NCI-H460 (cell line): ENCODE measurements at regions not wholly inside any gene's neighbourhood (a gene's known extent, or its start where the extent isn't known, plus 50 kb on each side); places are given as distances from the start of the nearest gene placed in this dataset.
"Not testable (repeated sequence)": the region's sequence is repeated elsewhere in the genome, so short reads cannot be mapped to it uniquely, and the experiment has no call there.

ENCODE experiments used
- DNase-seq: peaks from one replicate; pipeline ENCODE4 v3.0.0-alpha.2; 2016; ENCODE audit warnings: low read depth; ENCODE audit errors: extremely low read depth

DNA sequence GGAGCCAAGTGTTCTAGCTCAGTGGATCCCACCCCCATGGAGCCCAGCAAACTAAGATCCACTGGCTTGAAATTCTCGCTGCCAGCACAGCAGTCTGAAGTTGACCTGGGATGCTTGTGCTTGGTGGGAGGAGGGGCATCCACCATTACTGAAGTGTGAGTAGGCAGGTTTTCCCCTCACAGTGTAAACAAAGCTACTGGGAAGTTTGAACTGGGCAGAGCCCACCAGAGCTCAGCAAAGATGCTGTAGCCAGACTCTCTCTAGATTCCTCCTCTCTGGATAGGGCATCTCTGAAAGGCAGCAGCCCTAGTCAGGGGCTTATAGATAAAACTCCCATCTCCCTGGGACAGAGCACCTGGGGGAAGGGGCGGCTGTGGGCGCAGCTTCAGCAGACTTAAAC lies 293.1 kb upstream of the NOX3 start:
- DNase-seq, result not testable (repeated sequence)

DNA sequence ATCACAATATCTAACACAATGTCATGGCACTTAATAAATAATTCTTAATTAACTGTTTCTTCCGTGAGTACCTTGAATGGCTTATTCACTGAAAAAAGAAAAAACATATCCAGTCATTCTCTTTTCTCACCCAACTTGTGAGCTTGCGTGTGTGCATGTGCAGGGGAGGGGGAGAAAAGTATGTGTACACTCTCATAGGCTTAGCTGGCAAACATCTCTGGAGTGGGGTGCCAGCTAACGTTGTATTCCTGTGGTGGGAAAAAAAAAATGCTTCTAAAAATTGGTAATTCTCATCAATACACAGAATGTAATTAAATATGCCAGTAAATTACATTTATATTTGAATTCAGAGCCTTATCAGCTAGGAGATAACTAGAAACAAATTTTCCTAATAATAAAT lies 291.9 kb upstream of the NOX3 start:
- no peak for DNase-seq

DNA sequence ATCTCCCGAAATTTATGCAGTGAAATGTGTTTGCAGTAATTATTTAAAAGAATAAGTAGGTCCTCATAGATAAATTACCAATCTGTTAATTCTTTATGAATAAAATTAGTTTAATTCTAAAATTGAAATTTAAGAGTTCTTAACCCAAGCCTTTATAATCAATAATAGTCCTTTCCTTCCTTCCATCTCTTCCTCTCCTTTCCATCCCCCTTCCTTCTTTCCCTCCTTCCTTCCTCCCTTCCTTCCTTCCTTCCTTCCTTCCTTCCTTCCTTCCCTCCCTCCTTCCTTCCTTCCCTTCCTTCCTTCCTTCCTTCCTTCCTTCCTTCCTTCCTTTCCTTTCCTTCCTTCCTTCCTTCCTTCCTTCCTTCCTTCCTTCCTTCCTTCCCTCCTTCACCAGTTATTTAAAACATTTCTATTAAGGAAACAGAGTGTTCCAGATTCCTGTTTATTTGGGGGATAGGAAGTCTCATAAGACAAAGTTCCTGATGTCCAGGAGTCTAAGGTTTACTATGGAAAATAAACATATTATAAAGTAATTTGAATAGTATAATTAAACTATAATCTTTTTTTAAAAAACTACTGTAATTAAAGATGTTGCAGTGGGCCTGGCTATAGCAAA lies 285.3 kb upstream of the NOX3 start:
- DNase-seq, result no peak

DNA sequence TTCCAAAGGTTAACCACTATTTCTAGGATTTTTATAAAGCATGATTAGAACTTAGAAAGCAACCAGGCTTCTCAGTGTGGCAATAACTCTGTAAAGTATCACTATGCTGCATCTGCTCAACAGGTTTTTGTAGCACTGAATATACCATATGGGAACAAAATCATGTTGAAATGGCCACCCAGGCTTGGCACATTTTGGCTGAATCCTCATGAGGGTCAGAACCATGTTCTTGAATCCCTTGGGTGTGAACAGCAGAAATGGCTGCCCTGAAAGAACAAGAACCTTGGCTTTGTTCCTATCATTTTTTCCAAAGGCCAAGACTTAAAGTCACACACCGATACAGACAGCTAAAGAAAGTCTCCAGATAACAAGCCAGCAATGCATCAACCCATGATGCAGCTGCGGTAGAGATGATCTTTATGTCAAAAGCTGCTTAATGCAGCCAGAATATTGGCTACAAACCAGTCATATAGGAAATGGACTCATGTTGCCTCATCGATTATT lies 283.0 kb upstream of the NOX3 start:
- no peak for DNase-seq

DNA sequence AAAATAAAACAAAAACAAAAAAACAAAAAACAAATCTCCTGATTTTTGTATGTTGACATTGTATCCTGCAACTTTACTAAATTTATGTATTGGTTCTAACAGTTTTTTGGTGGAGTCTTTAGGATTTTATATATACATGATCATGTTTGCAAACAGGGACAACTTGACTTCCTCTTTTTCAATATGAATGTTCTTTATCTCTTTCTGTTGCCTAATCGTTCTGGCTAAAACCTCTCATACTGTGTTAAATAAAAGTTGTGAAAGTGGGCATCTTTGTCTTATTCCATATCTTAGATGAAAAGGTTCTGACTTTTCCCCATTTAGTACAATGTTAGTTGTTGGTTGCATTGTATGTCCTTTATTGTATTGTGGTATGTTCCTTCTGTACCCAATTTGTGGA lies 261.7 kb upstream of the NOX3 start:
- no peak for DNase-seq

DNA sequence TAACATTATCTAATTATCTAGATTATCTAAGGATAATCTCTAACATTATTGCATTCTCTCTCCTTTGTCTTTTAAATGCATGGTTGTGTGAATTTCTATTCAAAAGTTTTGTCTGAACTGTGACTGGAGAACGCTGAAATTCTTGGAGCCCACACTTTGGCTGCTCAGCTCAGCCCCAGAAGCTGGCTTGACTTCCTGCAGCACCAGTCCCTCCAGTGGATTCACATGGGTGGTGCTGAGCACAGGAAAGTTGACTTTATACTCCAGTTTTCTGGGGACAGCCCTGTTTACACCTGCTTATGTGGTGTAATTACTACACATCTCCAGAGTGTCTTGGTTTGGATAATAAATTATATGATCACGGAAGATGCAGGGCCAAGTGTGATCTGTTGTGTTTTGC lies 255.1 kb upstream of the NOX3 start:
- no peak for DNase-seq

DNA sequence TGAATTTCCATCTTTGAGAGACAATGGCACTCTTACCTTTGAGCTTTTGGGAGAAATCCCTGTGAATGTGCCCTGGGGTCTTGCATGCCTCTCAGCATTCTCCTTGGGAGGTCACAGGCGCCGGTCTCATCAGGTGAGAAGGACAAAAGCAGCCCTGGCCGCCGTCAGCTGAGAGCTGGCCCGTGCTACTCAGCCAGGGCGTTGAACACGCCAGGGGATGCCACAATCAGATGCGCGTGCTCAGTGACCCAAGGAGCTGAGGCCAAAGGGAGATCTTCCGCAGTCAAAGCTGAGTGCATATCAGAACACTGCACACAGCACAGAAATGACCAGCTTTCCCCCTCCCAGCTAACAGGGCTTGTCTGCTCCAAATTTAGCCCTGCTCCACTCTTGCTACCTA lies 253.6 kb upstream of the NOX3 start:
- DNase-seq, result no peak

DNA sequence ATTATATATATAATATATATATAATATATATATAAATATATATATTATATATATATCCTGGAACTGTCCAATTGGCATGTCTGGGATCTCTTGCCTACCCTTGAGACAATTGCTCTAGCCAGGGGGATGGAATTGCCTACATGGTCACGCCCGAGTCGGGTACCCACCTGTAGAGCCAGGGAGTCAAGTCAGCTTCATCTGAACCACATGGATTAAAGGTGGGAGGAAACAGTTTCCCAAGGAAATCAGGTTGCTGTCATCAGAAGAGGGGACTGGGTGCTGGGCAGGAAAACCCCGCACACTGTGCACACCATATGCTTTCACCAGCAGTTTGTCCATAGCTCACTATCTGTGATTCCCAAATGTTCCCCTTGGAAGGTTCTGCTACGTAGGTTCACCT lies 252.5 kb upstream of the NOX3 start:
- no peak for DNase-seq

DNA sequence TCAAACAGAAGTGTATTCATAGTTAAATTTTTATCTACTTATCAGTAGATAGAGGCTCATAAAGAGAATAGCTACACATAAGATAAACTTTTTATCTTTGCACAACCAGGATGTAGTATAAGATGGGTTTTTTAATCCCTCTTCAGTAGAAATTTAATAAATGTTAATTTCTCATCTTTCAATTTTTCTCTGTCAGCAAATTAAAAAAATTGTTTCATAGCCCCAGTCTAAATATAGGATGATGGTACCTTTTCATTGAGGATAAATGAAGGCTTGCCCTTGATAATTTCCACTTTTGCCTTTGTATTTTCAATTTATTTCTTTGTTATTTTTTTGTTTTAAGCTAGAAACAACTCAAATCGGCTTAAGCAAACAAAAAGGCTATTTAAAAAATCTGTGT lies 251.2 kb upstream of the NOX3 start:
- DNase-seq, result no peak

DNA sequence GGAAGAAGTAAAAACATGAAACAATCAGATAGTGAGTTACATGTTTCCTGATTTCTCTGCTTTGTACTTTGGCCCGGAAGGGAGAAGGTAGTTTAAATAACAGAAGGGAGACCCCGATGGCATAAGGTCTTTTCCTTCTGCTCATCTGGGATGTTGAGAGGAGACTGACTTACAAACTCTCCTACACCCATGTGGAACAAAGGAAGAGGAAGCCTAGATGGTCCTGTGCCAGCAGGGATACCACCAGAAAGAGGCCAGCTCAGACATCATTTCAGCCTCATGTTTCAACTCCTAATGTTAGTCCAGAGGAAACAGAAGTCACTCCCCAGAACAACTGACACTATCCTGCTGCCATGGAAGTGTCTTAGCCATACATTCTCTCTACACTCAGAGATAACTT lies 250.7 kb upstream of the NOX3 start:
- no peak for DNase-seq

DNA sequence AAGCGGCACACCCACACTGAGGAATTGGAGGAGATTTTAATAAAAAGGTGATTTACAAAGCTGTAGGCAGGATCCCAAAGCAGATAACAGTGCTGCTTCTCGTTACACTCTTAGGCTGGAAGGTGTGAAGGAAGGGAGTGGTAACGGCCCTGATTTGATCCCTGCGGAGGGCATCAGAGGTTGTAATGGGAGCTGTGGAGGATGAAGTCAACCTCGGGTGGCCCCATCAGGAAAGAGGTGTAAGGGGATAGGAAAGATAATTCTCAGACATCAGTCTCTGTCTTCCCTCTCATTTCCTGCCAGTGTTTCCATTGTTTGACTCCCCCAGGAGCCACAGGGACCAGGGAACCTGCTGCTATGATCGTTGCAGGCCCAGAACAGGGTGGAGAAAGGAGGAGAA lies 245.7 kb upstream of the NOX3 start:
- no peak for DNase-seq

DNA sequence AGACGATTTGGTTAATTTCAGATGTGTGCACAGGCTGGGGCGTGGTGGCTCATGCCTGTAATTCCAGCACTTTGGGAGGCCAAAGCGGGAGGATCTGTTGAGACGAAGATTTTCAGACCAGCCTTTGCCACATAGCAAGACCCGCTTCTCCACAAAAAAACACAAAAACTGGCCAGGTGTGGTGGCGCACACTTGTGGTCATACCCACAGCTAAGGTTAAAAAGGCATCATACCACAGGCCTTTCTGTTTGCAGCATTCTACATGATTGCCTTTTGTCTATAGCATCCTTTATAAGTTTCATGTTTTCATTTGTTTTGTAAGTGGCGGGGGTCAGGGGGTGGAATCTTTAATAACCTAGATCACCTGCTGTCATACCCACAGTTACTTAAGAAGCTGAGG lies 239.9 kb upstream of the NOX3 start:
- DNase-seq, result no peak

DNA sequence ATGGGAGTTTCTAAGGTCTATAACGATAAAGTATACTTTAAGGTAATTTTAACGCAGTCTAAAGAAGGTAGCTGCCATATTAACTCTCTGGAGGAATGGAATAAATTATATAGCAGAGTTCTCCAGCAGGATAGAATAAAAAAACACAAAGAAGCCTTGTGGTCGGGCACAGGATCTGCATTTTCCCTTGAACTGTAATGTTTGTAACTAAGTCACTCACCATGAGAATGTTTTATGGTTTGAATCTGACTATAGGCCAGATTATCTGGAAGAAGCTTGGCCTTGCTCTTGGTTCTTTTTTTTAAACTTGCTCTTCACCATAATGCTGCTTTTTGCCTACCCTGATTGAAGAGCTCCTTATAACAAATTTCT lies 238.8 kb upstream of the NOX3 start:
- no peak for DNase-seq

DNA sequence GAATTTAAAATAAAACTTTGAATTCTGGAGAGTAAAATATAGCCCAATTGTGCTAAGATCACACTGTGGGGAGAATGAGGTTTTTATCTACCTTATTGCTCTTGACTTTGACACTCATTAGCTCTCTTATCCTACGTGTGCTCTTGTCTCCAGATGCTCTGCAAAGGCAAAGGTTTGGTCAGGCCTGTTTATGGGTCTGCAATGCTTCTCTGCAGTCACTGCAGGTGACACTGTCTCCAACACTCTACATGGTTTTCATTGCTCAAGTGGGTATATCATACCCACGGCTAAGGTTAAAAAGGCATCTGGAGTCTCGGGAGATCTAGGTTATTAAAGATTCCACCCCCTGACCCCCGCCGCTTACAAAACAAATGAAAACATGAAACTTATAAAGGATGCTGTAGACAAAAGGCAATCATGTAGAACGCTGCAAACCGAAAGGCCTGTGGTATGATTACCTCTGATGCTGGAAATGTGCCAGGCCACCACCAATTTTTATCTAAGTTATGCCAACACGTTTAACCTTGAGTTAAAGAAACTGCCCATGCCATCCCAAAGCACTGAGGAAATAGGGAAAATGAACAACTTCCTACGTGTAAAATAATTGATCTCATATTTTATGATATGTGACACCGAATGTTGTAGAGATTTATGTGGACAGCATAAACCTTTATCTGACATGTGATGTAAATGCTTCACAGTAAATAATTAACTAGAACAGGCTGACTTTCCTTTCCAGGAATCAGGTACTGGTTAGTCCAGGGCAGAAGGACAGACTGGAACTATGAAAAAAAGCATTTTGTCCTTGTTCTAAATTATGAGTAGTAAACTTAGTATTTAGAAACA lies 238.2 kb upstream of the NOX3 start:
- no peak for DNase-seq

DNA sequence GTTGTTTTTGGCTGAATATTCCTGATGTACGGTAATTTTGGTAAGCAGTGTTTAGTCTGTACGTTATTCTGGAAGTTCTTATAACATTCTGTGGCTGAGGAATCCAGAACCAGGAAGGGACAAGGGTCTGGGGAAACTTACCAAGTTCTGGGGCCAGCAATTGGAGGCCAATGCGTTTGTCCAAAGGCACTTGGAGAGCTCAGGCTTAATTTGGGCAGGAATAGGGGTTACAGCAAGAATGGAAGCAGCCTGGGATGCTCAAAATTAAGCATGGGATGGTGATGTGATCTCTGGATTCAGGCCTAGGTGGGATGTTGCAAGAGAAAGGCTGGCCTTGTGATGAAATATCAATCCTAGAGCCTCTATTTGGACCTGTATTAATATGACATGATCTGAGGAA lies 235.2 kb upstream of the NOX3 start:
- no peak for DNase-seq

DNA sequence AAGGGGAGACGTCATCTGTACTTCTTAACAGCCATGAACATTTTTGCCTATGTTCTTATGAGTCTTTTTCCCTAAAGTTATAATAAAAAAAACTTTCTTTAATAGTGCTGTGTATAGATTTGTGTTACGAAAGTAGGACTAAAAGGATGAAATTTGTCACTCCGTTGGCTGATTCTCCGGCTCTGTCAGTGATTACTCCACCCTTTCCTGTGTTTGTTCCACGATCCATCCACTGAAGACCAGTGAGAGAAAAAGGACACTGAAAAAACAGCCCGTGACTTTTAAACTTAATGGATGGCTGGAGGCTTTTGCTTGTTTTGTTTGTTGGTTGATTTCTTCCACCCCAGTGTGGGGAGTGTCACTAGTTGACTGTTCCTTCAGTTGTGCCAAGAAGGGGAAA lies 232.0 kb upstream of the NOX3 start:
- DNase-seq, result no peak

DNA sequence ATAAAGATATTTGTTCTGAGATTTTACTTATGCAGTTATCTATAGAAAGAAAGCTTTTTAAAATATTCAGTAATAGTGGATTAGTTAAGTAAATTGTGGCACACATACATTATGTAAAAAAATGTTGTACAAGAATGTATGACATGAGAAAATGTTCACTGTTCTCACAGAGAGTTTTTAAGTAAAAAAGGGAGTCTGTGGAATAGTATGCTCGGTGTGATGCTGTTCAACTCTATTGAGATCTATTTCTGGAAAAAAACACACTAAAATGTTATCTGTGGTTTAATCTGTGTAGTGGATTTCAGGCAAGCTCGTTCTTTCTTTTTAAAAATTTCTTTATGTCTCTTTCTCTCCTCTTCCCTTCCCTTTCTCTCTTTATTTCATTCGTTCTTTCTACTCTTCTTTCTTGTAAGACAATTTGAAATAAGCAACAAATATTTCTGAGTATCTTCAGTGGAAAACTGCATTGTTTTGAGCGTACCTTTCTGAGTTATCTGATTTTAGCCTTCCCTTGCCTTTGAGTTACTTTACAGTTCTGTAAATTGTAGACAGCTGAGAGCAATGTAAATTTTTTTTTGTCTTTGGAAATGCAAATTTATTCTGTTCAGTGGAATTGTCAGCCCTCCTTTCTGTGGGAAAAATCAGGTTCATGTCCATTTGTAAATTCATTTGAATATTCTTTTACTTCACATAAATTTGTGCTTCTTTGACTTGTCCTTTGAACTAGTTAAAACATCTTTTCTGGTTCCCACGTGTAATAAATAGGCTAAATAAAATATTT lies 229.0 kb upstream of the NOX3 start:
- no peak for DNase-seq

DNA sequence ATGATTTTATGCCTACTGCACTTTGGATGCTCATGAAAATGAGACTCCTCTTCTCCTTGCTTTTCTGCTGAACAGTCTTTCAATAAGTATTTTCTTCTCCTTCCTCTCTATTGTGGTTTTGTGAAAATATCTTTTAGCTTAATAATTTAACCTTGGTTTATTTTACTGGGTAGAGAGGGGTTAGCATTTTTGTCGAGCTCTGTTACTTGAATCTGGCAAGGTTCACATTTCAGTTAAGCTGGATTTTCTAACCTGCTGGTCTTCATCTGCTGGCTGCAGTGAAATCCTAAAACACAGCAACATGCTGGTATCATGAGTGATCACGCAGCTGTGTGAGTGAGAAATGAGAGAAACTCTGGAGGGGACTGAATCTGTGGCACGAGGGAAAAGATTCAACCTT lies 222.7 kb upstream of the NOX3 start:
- no peak for DNase-seq

DNA sequence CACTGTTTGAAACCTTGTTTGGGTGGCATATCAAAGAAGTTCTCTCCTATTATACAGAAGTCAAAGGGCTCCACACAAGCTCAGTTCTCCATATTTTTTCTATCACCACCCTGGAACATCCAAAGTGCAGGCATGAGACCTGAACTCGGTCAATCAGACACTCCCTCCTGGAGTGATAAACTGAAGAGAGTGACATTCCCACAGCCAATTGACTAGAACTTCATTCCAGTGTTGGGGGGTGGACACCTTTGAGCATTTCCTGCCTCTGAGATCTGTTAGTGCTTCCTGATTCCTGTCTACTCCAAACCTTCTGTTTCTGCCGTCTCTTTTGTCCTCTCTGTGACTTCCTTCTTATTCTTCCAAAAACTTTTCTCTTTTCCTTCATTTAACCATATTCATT lies 220.7 kb upstream of the NOX3 start:
- DNase-seq, result no peak

DNA sequence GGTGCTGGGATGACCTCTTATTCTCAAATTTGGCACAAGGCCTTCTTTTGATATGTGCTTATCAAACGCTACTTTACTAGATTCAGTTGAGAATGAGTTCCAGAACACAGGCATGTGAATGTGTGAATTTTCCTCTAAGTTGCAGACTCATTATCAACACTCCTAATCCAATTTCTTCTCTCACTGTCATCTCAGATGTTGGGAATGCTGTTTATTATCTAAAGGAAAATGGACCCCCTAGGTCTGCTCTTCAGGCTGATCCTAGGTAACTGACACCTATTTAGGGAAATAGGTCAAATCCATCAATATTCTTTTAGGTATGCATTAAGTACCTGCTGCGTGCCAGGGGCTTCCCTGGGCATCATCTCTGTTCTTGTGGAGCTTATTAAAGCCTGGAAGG lies 215.0 kb upstream of the NOX3 start:
- no peak for DNase-seq

DNA sequence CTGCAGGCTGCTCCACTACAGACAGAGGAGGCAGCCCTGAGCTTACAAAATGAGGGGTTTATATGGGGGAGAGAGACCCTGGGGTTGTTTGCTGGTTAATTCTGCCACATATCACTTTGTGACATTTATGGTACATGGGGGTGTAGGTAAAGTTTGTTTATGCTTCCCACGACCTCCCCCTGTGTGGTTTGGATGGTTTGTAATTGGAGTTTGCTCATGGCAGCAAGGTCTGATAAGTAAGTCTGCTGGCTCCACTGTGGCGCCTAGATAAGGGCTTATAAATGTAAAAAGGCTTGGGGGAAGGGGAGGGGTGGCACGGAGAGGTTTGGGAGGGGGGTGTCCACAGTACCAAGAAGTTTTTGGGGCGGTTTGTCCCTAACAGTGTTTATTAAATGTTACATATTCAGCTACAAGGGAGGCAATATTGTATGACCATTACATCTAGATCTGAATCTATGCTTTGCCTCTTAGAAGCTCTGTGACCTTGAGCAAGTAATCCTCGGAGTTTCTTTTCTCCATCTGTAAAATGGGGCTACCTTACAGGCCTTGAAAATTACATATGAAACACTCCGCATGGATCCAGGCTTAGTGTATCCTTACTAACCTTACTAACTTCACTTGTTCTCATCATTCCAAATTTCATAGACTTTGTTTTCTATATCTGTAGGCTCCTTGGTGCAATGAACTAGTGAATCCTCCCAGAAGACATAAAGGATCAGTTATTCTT lies 204.8 kb upstream of the NOX3 start:
- DNase-seq, result no peak
